Suppressor macrophage treated with lipopolysaccharide for 4 hours (primary cell): ENCODE measurements at regions not wholly inside any gene's neighbourhood (a gene's known extent, or its start where the extent isn't known, plus 50 kb on each side); places are given as distances from the start of the nearest gene placed in this dataset.

Source experiments
- DNase-seq: peaks from one replicate; pipeline ENCODE4 v3.0.0-alpha.2; 2020

DNA sequence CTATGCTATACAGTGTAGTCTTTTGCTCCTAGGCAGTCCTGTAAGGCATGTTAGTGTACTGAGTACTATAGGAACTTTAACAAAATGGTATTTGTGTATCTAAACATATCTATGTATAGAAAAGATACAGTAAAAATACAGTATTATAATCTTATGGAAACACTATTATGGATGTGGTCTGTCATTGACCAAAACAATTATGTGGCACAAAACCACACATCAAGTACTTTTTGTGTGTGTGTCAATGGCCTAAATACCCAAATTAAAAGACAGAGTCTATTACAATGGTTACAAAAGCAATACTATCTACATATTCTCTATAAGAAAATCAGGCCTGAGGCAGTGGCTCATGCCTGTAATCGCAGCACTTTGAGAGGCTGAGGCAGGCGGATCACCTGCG, 610.2 kb upstream of the NDST4 start:
- DNase-seq: no peak

DNA sequence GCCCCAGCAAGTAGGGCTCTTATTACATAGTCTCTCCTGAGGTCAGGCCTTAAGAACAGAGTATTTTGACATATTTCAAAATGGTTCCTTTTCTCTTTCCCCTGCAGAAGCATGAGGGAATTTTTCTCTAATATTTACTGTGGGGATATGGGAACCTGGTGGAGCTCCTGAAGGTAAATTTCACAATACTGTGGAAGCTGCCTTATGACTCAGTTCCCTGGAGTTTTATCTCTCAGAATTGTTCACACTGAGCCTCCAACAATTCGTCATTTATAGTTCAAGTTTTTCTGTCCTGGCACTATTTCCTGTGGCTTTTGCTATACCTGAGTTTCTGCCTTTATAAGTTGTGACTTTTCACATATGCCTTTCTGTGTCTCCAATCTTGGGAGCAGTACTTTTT, 607.2 kb upstream of the NDST4 start:
- DNase-seq: no peak

DNA sequence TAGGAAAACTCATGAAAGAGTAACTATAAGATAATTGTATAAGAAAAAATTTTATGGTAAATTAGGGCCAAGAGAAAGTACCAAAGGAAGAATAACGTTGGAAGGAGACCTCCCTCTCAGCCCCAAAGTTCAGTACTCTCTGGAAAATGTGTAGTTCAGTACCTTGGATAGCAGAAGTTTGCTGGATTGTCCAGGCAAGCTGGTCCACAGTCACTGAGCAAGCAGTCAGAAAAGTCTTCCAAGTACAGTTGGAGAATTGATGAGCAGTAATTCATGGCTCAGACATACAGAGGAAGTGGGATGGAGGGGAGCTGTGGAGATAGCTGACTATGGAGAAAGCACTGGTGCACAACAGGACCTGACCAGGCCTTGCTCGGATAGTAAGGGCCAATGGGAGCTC, 598.2 kb upstream of the NDST4 start:
- DNase-seq: no peak

DNA sequence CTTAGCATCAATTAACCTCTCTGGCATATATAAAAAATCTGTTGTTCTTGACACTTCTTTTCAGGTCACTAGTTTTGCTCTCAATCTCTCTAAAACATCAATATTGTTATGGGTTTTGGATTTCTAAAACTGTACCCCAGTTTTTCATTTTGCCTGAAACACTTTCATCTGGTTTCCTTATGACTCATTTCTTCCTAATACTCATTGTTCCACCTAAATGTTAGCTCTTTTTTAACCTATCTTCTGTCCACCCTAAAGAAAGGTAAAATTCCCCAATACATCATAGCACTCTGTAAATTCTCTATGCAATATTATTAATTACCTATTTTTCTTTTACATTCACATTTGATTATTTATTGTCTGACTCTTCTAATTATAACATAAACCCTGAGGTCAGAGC, 575.5 kb upstream of the NDST4 start:
- DNase-seq: no peak

GRCh38 chr4:115687052-115687755, 573.8 kb upstream of the NDST4 start:
- DNase-seq: no peak

- DNase-seq: no peak
Observed at GRCh38 chr4:115678425-115678941, 565.1 kb upstream of the NDST4 start.

DNA sequence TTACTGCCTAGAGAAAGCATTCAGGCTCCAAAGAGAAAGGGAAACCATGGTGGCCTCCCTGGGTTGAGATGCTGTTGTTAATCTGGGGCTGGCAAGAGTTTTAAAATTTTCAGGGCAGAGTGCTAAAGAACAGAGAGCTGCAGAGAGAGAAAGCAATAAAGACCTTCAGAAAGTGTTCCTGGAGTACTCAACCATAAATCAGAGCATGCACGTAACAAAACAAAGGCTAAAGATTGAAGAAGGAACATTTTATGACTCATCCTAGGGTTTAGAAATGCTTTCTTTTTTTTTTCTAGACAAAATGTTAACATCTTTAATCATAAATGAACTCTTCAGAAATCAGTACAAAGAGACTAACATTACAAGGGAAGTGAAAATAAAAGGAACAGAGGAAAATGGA, 562.3 kb upstream of the NDST4 start:
- no peak for DNase-seq

DNA sequence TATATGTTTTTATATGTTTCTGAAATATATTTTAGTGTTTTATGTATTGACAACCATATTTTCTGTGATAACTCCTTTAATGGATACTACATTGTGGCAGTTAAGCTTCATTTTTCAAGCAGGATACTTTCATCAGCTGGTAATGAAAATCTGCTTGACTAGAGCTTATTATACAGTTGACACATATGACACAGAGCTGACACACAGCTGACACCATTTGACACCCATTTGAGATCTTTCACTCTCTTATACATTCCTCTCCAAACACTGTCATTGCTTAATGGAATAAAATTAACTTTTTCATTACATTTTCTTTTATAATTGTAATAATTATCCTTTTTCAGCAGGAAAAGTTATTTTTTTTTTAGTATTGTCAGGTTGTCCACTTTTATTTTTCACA, 561.1 kb upstream of the NDST4 start:
- no peak for DNase-seq

- no peak for DNase-seq
Observed at GRCh38 chr4:115671581-115671980, 558.2 kb upstream of the NDST4 start.

DNA sequence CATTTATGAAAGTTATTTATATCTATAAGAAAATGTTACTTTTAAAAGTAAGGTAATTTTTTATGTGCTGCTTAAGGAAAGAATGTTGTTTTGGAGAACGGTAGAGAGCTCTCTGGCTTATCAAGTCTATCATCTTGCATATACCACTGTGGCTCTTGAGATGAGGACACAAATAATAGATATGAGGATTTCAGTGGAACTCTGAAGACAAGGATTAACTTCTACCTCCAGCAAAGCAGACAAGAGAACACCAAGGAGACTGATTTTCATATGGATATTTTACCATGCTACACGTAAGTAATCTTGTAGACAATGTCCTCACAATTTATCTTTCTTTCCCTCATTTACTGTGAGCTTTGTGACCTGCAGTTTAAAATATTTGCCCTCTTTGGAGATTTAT, 557.5 kb upstream of the NDST4 start:
- no peak for DNase-seq

GRCh38 chr4:115668396-115668795, 555.0 kb upstream of the NDST4 start:
- no peak for DNase-seq

DNA sequence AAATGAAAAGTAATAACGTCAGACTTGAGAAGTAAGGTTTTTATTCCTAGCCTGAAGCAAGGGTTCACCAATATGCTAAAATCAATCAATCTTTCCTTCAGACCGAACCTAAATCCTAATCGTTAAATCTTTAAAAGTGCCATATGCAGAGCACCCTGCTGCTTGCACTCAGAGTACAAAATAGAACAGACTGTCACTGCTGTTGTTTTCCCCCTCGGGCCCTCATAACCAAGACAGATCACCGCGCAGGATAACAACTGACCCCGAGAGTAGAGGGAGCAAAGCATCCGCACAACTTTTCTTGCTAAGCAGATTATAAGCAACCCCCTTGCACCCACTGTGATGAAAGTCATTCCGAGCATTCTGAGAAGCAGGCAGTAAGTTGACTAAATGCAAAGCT, 550.9 kb upstream of the NDST4 start:
- no peak for DNase-seq

GRCh38 chr4:115660465-115660864, 547.0 kb upstream of the NDST4 start:
- no peak for DNase-seq

DNA sequence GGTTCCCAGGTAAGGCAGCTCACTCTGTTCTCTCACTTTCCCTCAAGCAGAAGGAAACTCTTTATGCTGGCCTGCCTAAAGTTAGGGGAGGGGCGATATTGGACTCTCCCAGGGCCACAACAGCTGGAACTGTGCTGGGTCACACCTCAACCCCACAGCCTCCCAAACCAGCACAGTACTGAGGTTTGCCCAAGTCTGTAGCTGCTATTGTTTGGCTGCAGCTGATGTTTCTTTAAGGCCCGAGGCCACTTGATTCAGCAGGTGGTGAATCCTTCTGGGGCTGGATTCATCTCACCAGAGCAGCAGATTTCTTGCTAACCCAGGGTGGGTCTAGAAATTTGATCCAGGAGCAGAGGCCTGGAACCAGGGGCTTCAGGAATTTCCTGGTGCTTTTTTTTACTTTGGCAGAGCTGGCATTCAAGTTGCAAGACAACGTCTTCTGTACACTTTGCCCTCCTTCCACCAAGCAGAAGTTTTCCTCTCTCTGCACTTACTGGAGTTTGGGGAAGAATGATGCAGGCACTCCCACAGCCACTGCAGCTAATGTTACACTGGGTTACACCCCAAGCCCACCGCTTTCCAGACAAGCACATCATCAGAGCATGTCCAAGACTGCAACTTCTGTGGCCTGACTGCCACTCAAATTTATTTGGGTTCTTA, 544.7 kb upstream of the NDST4 start:
- DNase-seq: no peak

GRCh38 chr4:115655626-115656025, 542.2 kb upstream of the NDST4 start:
- no peak for DNase-seq

DNA sequence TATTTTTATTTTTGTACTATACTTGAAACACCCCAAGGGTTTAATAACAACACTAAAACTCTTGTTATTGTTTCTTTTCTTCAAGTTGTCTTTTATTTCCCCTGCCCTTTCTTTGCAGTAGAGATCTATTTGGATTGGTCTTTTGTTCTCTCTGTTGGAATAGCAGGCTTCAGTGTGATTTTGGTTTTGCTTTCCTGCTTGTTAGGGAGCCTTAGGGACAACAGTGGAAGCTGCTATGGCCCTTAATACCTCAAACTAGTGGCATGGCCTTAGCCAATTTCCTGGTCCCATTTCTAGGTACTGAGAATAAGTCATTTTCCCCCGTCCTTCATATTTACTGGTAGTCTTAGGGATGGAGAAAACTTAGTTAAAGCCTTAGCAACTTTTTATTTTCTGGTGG, 535.4 kb upstream of the NDST4 start:
- no peak for DNase-seq

DNA sequence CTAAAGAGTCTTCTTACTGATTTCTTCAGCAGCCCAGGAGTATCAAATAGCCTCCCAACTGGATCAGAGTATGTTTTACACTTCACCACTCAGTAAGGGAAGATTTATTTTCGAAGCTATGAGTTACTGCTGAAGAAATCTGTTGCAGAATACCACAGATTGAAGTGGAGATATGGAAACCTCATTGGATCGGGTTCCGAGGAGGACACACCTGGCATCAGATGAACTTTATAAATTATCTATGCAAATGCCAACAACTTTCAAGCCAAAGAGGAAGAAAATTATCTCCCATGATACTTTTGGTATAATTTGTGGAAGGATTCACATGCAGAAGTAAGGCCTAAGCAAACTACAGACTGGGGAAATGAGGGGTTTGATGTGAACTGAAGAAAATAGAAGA, 515.9 kb upstream of the NDST4 start:
- no peak for DNase-seq

- no peak for DNase-seq
Observed at GRCh38 chr4:115609631-115610030, 496.2 kb upstream of the NDST4 start.

DNA sequence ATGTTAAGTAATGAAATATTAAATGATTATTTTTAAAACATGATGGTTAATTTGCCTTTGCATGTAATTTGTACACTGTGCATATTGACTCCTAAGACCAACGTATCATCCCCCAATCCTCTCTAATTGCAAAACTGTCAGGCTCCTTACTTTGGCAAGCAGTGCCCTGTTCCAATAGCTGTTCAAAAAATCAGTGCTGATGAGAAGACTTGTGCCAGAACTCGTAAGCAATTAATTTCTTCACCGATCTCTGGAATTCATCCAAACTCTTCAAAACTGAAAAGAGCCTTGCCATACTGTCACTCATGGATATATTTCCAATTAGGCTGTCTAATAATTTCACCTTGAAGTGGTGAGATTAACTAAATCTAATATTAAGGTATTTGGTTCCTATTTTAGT, 493.9 kb upstream of the NDST4 start:
- DNase-seq: no peak

- no peak for DNase-seq
Observed at GRCh38 chr4:115596265-115597001, 483.0 kb upstream of the NDST4 start.

- no peak for DNase-seq
Observed at GRCh38 chr4:115580901-115581300, 467.5 kb upstream of the NDST4 start.

DNA sequence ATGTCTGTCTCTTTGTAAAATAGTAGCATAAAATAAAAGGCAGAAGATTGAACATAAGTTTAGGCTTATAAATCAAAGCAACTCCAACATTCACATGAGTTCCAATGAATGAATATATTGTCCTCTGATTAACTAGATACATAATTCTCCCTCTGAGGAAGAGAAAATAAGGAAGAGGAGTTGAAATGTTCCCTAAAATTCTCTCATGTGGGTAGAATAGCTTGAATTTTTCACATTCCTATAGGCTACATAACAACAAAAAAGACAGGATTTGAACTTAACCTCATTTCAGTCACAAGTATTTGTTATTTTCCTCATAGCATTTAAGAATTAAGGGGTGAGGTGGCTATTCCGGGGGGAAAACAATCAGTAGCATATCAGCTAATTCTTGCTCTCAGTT, 462.4 kb upstream of the NDST4 start:
- DNase-seq: no peak

- DNase-seq: no peak
Observed at GRCh38 chr4:115562506-115562905, 449.1 kb upstream of the NDST4 start.

GRCh38 chr4:115548123-115548522, 434.7 kb upstream of the NDST4 start:
- no peak for DNase-seq
